ENCODE measurements at regions not wholly inside any gene's neighbourhood (a gene's known extent, or its start where the extent isn't known, plus 50 kb on each side); places are given as distances from the start of the nearest gene placed in this dataset.

- no peaks in the 10 kb centered on the region for H3K36me3 ChIP-seq (ENCODE audit: insufficient read depth, low read length)
- no peaks in the 10 kb centered on the region for H3K27me3 ChIP-seq (ENCODE audit: insufficient read depth, low read length, poor library complexity, severe bottlenecking)
- H3K4me1 ChIP-seq (ENCODE audit: insufficient read depth, low read length, poor library complexity, severe bottlenecking) = peaks cover 3% of the 10 kb centered on the region
- H4K20me1 ChIP-seq (ENCODE audit: insufficient read depth, low read length, poor library complexity, severe bottlenecking) = no peaks in the 10 kb centered on the region
- H3K4me2 ChIP-seq (ENCODE audit: low read depth, low read length, poor library complexity, severe bottlenecking) = no peak overlapping the region
- H2AFZ ChIP-seq (ENCODE audit: low read length) = no peak overlapping the region
- no peak for TF ChIP-seq CTCF (conservative IDR thresholded peaks at IDR 0.05; ENCODE audit: low read length)
- TF ChIP-seq EZH2phosphoT487 (IDR thresholded peaks at IDR 0.05; ENCODE audit: borderline replicate concordance) = no peak
- H3F3A ChIP-seq (ENCODE audit: low read depth) = no peaks in the 10 kb centered on the region
- H3K9me3 ChIP-seq (ENCODE audit: insufficient read depth, low read depth, low read length) = no peaks in the 10 kb centered on the region
- H3K79me2 ChIP-seq (ENCODE audit: insufficient read depth, low read length) = no peaks in the 10 kb centered on the region
- H3K9me2 ChIP-seq (replicated peaks; ENCODE audit: low read depth, low read length) = no peaks in the 10 kb centered on the region
- H3K4me3 ChIP-seq (ENCODE audit: low read length, poor library complexity, severe bottlenecking) = no peak overlapping the region
- H3K9ac ChIP-seq (ENCODE audit: low read depth, low read length, poor library complexity, severe bottlenecking) = no peak overlapping the region
Observed at GRCh38 chr18:73991570-73991969, 156.1 kb downstream of the FBXO15 start.

GRCh38 chr18:73990258-73990657 lies 157.4 kb downstream of the FBXO15 start:
- Histone ChIP-seq H4K20me1 (ENCODE audit: insufficient read depth, low read length, poor library complexity, severe bottlenecking) (no peaks in the 10 kb centered on the region), H3K9me3 (ENCODE audit: insufficient read depth, low read depth, low read length) (no peaks in the 10 kb centered on the region), H3K36me3 (ENCODE audit: insufficient read depth, low read length) (no peaks in the 10 kb centered on the region), H3K4me2 (ENCODE audit: low read depth, low read length, poor library complexity, severe bottlenecking) (no peak overlapping the region), H3K79me2 (ENCODE audit: insufficient read depth, low read length) (no peaks in the 10 kb centered on the region), H3K9me2 (replicated peaks; ENCODE audit: low read depth, low read length) (no peaks in the 10 kb centered on the region), H3K4me3 (ENCODE audit: low read length, poor library complexity, severe bottlenecking) (no peak overlapping the region), H3K27me3 (ENCODE audit: insufficient read depth, low read length, poor library complexity, severe bottlenecking) (no peaks in the 10 kb centered on the region), H3K9ac (ENCODE audit: low read depth, low read length, poor library complexity, severe bottlenecking) (no peak overlapping the region), H3F3A (ENCODE audit: low read depth) (no peaks in the 10 kb centered on the region), H2AFZ (ENCODE audit: low read length) (no peak overlapping the region), H3K4me1 (ENCODE audit: insufficient read depth, low read length, poor library complexity, severe bottlenecking) (peaks cover 3% of the 10 kb centered on the region)
- TF ChIP-seq CTCF (conservative IDR thresholded peaks at IDR 0.05; ENCODE audit: low read length) = no peak
- no peak for TF ChIP-seq EZH2phosphoT487 (IDR thresholded peaks at IDR 0.05; ENCODE audit: borderline replicate concordance)

- Histone ChIP-seq H3K9me3 (ENCODE audit: insufficient read depth, low read depth, low read length) (no peaks in the 10 kb centered on the region), H3K36me3 (ENCODE audit: insufficient read depth, low read length) (no peaks in the 10 kb centered on the region), H3K9me2 (replicated peaks; ENCODE audit: low read depth, low read length) (no peaks in the 10 kb centered on the region), H3K27me3 (ENCODE audit: insufficient read depth, low read length, poor library complexity, severe bottlenecking) (no peaks in the 10 kb centered on the region), H3K4me3 (ENCODE audit: low read length, poor library complexity, severe bottlenecking) (no peak overlapping the region), H2AFZ (ENCODE audit: low read length) (no peak overlapping the region), H3K9ac (ENCODE audit: low read depth, low read length, poor library complexity, severe bottlenecking) (no peak overlapping the region), H3K79me2 (ENCODE audit: insufficient read depth, low read length) (no peaks in the 10 kb centered on the region), H4K20me1 (ENCODE audit: insufficient read depth, low read length, poor library complexity, severe bottlenecking) (no peaks in the 10 kb centered on the region), H3F3A (ENCODE audit: low read depth) (no peaks in the 10 kb centered on the region), H3K4me2 (ENCODE audit: low read depth, low read length, poor library complexity, severe bottlenecking) (no peak overlapping the region), H3K4me1 (ENCODE audit: insufficient read depth, low read length, poor library complexity, severe bottlenecking) (peaks cover 3% of the 10 kb centered on the region)
- TF ChIP-seq CTCF (conservative IDR thresholded peaks at IDR 0.05; ENCODE audit: low read length) (no peak), EZH2phosphoT487 (IDR thresholded peaks at IDR 0.05; ENCODE audit: borderline replicate concordance) (no peak)
Observed at GRCh38 chr18:73987247-73987980, 160.2 kb downstream of the FBXO15 start.

Data from Loucy (cell line).